HepG2 (cell line): ENCODE measurements at regions not wholly inside any gene's neighbourhood (a gene's known extent, or its start where the extent isn't known, plus 50 kb on each side); places are given as distances from the start of the nearest gene placed in this dataset.

ENCODE experiments used
- ATAC-seq: fragments of 200-7000 bp; cut with Tn5 transposase; 3 replicates; pipeline ENCODE4 v1.9.1; 2020; ENCODE audit warnings: mild to moderate bottlenecking, moderate library complexity
- BruUV-seq: library from RNA; stranded (reverse); fragments of 400-500 nt; replicated peaks from 2 replicates; lab custom pipeline; 2021; lab: Mats Ljungman, UMichigan
- CTCF ChIA-PET: fragments of 300-600 bp; formaldehyde crosslinking; extraction: SDS; loops from one replicate; lab custom pipeline; 2021; ENCODE audit warnings: low total read pairs, inconsistent platforms, low intra/inter-chr PET ratio; lab: Yijun Ruan, JAX
- POLR2A ChIA-PET: fragments of 350-600 bp; sonication (Branson Sonifier 250); formaldehyde crosslinking; loops from one replicate; lab custom pipeline; 2020; ENCODE audit warnings: antibody characterized with exemption, inconsistent platforms; lab: Yijun Ruan, JAX
- DNase-seq: peaks from one replicate; pipeline ENCODE4 v3.0.0-alpha.2; 2015; ENCODE audit warnings: low spot score
- FAIRE-seq: peaks from 3 replicates; lab custom pipeline; 2011; peaks lifted over from hg19 to GRCh38; lab: Jason Lieb, UNC
- H2AFZ ChIP-seq: one replicate; pipeline ENCODE4 v1.6.1; 2011; ENCODE audit warnings: low read length, inconsistent platforms
- H3K27ac ChIP-seq: fragments of 300-600 bp; 3 replicates; pipeline ENCODE4 v1.8.0; 2011; ENCODE audit warnings: mixed run types, mild to moderate bottlenecking, mixed read lengths, low read length, inconsistent platforms; ENCODE audit not compliant: insufficient read depth; ENCODE audit errors: extremely low read length
- H3K27me3 ChIP-seq, 2 experiments: fragments of 200-600 bp in 1 of 2; 2 replicates in 1 of 2; 3 replicates in 1 of 2; pipeline versions ENCODE4 v1.6.0 to v1.8.0; 2011; ENCODE audit warnings: low read length in 2 of 2, mild to moderate bottlenecking in 2 of 2, moderate library complexity in 2 of 2, inconsistent platforms in 1 of 2; ENCODE audit not compliant: insufficient read depth in 2 of 2, control insufficient read depth in 1 of 2
- H3K36me3 ChIP-seq, 2 experiments: fragments of 200-600 bp in 1 of 2; replicated peaks in 1 of 2; 2 replicates in 1 of 2; 3 replicates in 1 of 2; pipeline versions ENCODE4 v1.5.1 to v1.8.0; 2011; ENCODE audit warnings: low read length in 2 of 2, inconsistent platforms in 1 of 2; ENCODE audit not compliant: insufficient read depth in 2 of 2, control insufficient read depth in 1 of 2
- H3K4me1 ChIP-seq: 2 replicates; pipeline ENCODE4 v1.5.1; 2012; ENCODE audit warnings: low read length, inconsistent platforms; ENCODE audit not compliant: insufficient read depth
- H3K4me2 ChIP-seq: 2 replicates; pipeline ENCODE4 v1.6.0; 2011; ENCODE audit warnings: low read depth, low read length, inconsistent platforms
- H3K4me3 ChIP-seq, 3 experiments: fragments of 200-600 bp in 1 of 3; sonication (generic), shearing (Covaris generic) in 1 of 3; replicated peaks in 1 of 3; 2 replicates each; pipeline ENCODE4 v1.5.1; 2011 to 2016; ENCODE audit warnings: low read length in 3 of 3, inconsistent platforms in 2 of 3, low read depth in 2 of 3, mild to moderate bottlenecking in 2 of 3, control low read depth in 1 of 3, mixed read lengths in 1 of 3; ENCODE audit not compliant: insufficient read depth in 1 of 3
- H3K79me2 ChIP-seq: one replicate; pipeline ENCODE4 v1.6.1; 2011; ENCODE audit warnings: low read length, inconsistent platforms; ENCODE audit not compliant: insufficient read depth
- H3K9ac ChIP-seq: 2 replicates; pipeline ENCODE4 v1.6.0; 2011; ENCODE audit warnings: mild to moderate bottlenecking, low read depth, low read length, inconsistent platforms; ENCODE audit not compliant: insufficient read depth
- H3K9me3 ChIP-seq: 2 replicates; pipeline ENCODE4 v1.5.1; 2012; ENCODE audit warnings: mild to moderate bottlenecking, low read length
- H4K20me1 ChIP-seq: 2 replicates; pipeline ENCODE4 v1.6.0; 2011; ENCODE audit warnings: inconsistent platforms, mild to moderate bottlenecking, low read length, moderate library complexity; ENCODE audit not compliant: insufficient read depth
- BCL6 ChIP-seq: IDR thresholded peaks from 2 replicates; pipeline ENCODE4 v1.6.1; 2016; ENCODE audit warnings: missing genetic modification reagents, missing compliant biosample characterization
- GATAD2A ChIP-seq: IDR thresholded peaks from 2 replicates; pipeline ENCODE4 v1.6.1; 2016
- GFI1 ChIP-seq: sonication (generic); formaldehyde crosslinking; IDR thresholded peaks from 2 replicates; pipeline ENCODE4 v1.5.0; 2020; ENCODE audit warnings: missing genetic modification reagents, mild to moderate bottlenecking, borderline replicate concordance
- IRF2 ChIP-seq: IDR thresholded peaks from 2 replicates; pipeline ENCODE4 v1.6.1; 2018; ENCODE audit warnings: missing genetic modification reagents, missing compliant biosample characterization
- KDM6A ChIP-seq: IDR thresholded peaks from 2 replicates; pipeline ENCODE4 v1.6.1; 2016; ENCODE audit warnings: low read depth
- PITX1 ChIP-seq: sonication (generic); formaldehyde crosslinking; IDR thresholded peaks from 2 replicates; pipeline ENCODE4 v1.5.1; 2020; ENCODE audit warnings: mild to moderate bottlenecking, missing genetic modification reagents
- TBX2 ChIP-seq: sonication (generic); formaldehyde crosslinking; IDR thresholded peaks from 2 replicates; pipeline ENCODE4 v1.5.0; 2020; ENCODE audit warnings: missing genetic modification reagents, mild to moderate bottlenecking, borderline replicate concordance
- ZFP82 ChIP-seq: sonication (generic); formaldehyde crosslinking; IDR thresholded peaks from 2 replicates; pipeline ENCODE4 v1.5.1; 2020; ENCODE audit warnings: mild to moderate bottlenecking, missing genetic modification reagents, borderline replicate concordance
- ZNF263 ChIP-seq: sonication (generic); formaldehyde crosslinking; IDR thresholded peaks from 2 replicates; pipeline ENCODE4 v1.4.0; 2020; ENCODE audit warnings: missing genetic modification reagents
- ZNF816 ChIP-seq: sonication (generic); formaldehyde crosslinking; IDR thresholded peaks from 2 replicates; pipeline ENCODE4 v1.8.0; 2022; ENCODE audit warnings: missing genetic modification reagents, mild to moderate bottlenecking, borderline replicate concordance
- WGBS: methylation state at CpG from one replicate; pipeline ENCODE4 v1.1.6; 2017; ENCODE audit warnings: low lambda C conversion rate; 5-methylcytosine and 5-hydroxymethylcytosine counted together
- in situ Hi-C: cut with HindIII; loops from 2 replicates; pipeline ENCODE4 v1.10.0; 2017; ENCODE audit warnings: low pct_unique_long_range_greater_than_20kb; ENCODE audit not compliant: extremely low pct_ligation_motif_present
- intact Hi-C: fragments of 100-400 bp; cut with micrococcal nuclease; formaldehyde crosslinking; loops from one replicate; pipeline ENCODE4 v1.10.0; 2022; ENCODE audit not compliant: unreplicated experiment
- TF ChIP-seq, protein P1 (sequence below): sonication (generic); formaldehyde crosslinking; conservative IDR thresholded peaks from 2 replicates; pipeline ENCODE4 v1.4.0; 2020; ENCODE audit warnings: missing genetic modification reagents
- TF ChIP-seq, protein P2 (sequence below): sonication (generic); formaldehyde crosslinking; IDR thresholded peaks from 2 replicates; pipeline ENCODE4 v1.8.1; 2023; ENCODE audit warnings: mild to moderate bottlenecking, missing genetic modification reagents, borderline replicate concordance
- TF ChIP-seq, protein P3 (sequence below): IDR thresholded peaks from 2 replicates; pipeline ENCODE4 v1.6.1; 2012; ENCODE audit warnings: inconsistent platforms
- TF ChIP-seq, protein P4 (sequence below): IDR thresholded peaks from 2 replicates; pipeline ENCODE4 v1.6.1; 2016
- TF ChIP-seq, protein P5 (sequence below): sonication (generic); formaldehyde crosslinking; IDR thresholded peaks from 2 replicates; pipeline ENCODE4 v1.5.1; 2020; ENCODE audit warnings: mild to moderate bottlenecking, moderate library complexity, missing genetic modification reagents

DNA sequence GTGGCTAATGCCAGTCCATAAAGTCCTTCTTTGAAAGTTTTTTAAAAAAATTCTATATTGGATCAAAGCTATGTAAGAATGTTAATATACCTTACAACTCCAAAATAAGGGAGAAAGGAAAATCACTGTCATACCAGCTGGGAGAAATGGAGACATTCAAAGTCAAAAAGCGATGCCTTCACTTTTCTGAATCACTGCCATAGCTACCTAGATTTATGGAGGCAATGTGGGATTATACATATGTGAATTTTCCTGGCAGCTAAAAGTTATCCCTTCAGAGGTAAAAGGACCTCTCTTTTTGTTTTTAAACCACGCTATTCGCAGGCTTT, 59.6 kb upstream of the PDE3B start:
- Histone ChIP-seq H3K4me2 (peak overlapping the region; percentile 61), H3K27me3 (no peaks in the 10 kb centered on the region), H3K27ac (peak overlapping the region; percentile 72), H4K20me1 (no peaks in the 10 kb centered on the region), H3K9me3 (no peaks in the 10 kb centered on the region), H3K9ac (peak overlapping the region; percentile 38; the same call in 1 of the 2 replicates), H3K4me1 (peaks cover 45% of the 10 kb centered on the region)
- DNase-seq: no peak
- no peak for FAIRE-seq
- intact Hi-C loops: loop anchor here (5.0 kb wide), 1 partner anchor 33 kb away; no protein-coding TSS in a partner anchor
- CTCF ChIA-PET: no interaction called here
- no TSS peak for BruUV-seq
- TF ChIP-seq ZNF816 (CRISPR knock-in tag) (peak; percentile 50; the same call in 1 of the 2 replicates), ZFP82 (CRISPR knock-in tag) (peak; percentile 46; the same call in 1 of the 2 replicates), ZNF263 (no peak)
- TF ChIP-seq, all 625 proteins: peak for 2
- 97% methylated on average over 3 of the region's 3 CpGs for WGBS
- in situ Hi-C loops: no loop called here
- Histone ChIP-seq H3K79me2 (no peaks in the 10 kb centered on the region), H3K4me3 (no peak overlapping the region), H2AFZ (no peak overlapping the region), H3K36me3 (no peaks in the 10 kb centered on the region)
- ATAC-seq: no peak
- POLR2A ChIA-PET: interaction anchor here (1.4 to 1.6 kb wide), 3 partner anchors 33 to 64 kb away, joined by 3 to 5 read pairs (median 4); partner anchors contain the start of gene PSMA1

DNA sequence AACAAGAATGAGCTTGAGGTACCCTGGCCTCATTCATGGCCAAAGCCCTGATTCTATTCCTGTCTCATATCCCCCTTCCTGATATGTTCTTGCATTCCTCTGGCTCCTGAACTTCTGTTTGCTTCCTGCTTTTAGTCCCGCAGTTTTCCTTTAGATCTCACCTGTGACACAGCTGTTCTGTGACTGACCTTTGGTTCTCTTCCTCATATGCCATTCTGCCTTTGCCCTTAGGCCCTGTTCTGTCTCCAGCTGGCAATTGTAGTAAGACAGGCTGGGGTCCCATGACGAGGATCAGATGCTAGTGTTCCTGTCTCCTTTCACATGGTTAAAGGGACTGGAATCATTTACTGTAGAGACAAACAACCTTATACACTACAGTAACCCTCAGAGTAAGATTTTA, 59.0 kb upstream of the PDE3B start:
- H3K4me2 ChIP-seq: peak overlapping the region; percentile 61; the same call in 1 of the 2 replicates
- WGBS: 3% methylated on average over 2 of the region's 2 CpGs
- H2AFZ ChIP-seq: no peak overlapping the region
- peaks cover 39% of the 10 kb centered on the region for H3K4me1 ChIP-seq
- in situ Hi-C loops: no loop called here
- CTCF ChIA-PET: no interaction called here
- POLR2A ChIA-PET: interaction anchor here (1.4 kb wide), 2 partner anchors 33 to 65 kb away, joined by 4 to 5 read pairs; partner anchors contain the start of gene PSMA1
- peak overlapping the region; percentile 72 for H3K27ac ChIP-seq
- H3K79me2 ChIP-seq: no peaks in the 10 kb centered on the region
- H3K4me3 ChIP-seq: no peak overlapping the region
- H3K36me3 ChIP-seq: no peaks in the 10 kb centered on the region
- BruUV-seq: no TSS peak
- FAIRE-seq (peak; percentile 79), DNase-seq (peak; percentile 88), ATAC-seq (peak; percentile 85)
- H3K27me3 ChIP-seq: no peaks in the 10 kb centered on the region
- intact Hi-C loops: loop anchor here (5.0 kb wide), 1 partner anchor 33 kb away; no protein-coding TSS in a partner anchor
- H4K20me1 ChIP-seq: no peaks in the 10 kb centered on the region
- H3K9me3 ChIP-seq: no peaks in the 10 kb centered on the region
- H3K9ac ChIP-seq: peak overlapping the region; percentile 28; the same call in 1 of the 2 replicates
- peak; percentile 71; the same call in 1 of the 2 replicates for TF ChIP-seq TBX2
- TF ChIP-seq GATAD2A: peak; percentile 81
- TF ChIP-seq, protein P1, sequence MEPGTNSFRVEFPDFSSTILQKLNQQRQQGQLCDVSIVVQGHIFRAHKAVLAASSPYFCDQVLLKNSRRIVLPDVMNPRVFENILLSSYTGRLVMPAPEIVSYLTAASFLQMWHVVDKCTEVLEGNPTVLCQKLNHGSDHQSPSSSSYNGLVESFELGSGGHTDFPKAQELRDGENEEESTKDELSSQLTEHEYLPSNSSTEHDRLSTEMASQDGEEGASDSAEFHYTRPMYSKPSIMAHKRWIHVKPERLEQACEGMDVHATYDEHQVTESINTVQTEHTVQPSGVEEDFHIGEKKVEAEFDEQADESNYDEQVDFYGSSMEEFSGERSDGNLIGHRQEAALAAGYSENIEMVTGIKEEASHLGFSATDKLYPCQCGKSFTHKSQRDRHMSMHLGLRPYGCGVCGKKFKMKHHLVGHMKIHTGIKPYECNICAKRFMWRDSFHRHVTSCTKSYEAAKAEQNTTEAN (CRISPR knock-in tag): 0 out of 2 replicates have a peak, but pooled peaks have one; percentile 19
- TF ChIP-seq, protein P2, sequence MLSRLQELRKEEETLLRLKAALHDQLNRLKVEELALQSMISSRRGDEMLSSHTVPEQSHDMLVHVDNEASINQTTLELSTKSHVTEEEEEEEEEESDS: peak; percentile 74; the same call in 1 of the 2 replicates
- TF ChIP-seq, protein P3, sequence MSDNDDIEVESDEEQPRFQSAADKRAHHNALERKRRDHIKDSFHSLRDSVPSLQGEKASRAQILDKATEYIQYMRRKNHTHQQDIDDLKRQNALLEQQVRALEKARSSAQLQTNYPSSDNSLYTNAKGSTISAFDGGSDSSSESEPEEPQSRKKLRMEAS: peak; percentile 73
- TF ChIP-seq, protein P4, sequence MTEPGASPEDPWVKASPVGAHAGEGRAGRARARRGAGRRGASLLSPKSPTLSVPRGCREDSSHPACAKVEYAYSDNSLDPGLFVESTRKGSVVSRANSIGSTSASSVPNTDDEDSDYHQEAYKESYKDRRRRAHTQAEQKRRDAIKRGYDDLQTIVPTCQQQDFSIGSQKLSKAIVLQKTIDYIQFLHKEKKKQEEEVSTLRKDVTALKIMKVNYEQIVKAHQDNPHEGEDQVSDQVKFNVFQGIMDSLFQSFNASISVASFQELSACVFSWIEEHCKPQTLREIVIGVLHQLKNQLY (CRISPR knock-in tag): 0 out of 2 replicates have a peak, but pooled peaks have one; percentile 43
- peak; percentile 33; the same call in 1 of the 2 replicates for TF ChIP-seq PITX1
- TF ChIP-seq IRF2 (CRISPR knock-in tag): peak; percentile 84
- peak; percentile 32; the same call in 1 of the 2 replicates for TF ChIP-seq BCL6
- TF ChIP-seq, protein P5, sequence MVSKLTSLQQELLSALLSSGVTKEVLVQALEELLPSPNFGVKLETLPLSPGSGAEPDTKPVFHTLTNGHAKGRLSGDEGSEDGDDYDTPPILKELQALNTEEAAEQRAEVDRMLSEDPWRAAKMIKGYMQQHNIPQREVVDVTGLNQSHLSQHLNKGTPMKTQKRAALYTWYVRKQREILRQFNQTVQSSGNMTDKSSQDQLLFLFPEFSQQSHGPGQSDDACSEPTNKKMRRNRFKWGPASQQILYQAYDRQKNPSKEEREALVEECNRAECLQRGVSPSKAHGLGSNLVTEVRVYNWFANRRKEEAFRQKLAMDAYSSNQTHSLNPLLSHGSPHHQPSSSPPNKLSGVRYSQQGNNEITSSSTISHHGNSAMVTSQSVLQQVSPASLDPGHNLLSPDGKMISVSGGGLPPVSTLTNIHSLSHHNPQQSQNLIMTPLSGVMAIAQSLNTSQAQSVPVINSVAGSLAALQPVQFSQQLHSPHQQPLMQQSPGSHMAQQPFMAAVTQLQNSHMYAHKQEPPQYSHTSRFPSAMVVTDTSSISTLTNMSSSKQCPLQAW (CRISPR knock-in tag): peak; percentile 86
- TF ChIP-seq KDM6A: peak; percentile 76
- peak; percentile 46; the same call in 1 of the 2 replicates for TF ChIP-seq GFI1
